ENCODE measurements at regions not wholly inside any gene's neighbourhood (a gene's known extent, or its start where the extent isn't known, plus 50 kb on each side); places are given as distances from the start of the nearest gene placed in this dataset.
"Not testable (repeated sequence)": the region's sequence is repeated elsewhere in the genome, so short reads cannot be mapped to it uniquely, and the experiment has no call there.

- H3K4me3 ChIP-seq (ENCODE audit: insufficient read depth, low read length): no peak overlapping the region
- H3K4me2 ChIP-seq (ENCODE audit: insufficient read depth, low read length): no peak overlapping the region
- no peaks in the 10 kb centered on the region for H4K20me1 ChIP-seq (ENCODE audit: insufficient read depth, low read length)
- no peak overlapping the region for H2AFZ ChIP-seq (ENCODE audit: low read length)
- no peak for DNase-seq (ENCODE audit: insufficient read length, low spot score, missing footprints)
- no peaks in the 10 kb centered on the region for H3K27me3 ChIP-seq (ENCODE audit: insufficient read depth, low read length)
- H3K9me3 ChIP-seq (ENCODE audit: low read depth, low read length): no peaks in the 10 kb centered on the region
- no peaks in the 10 kb centered on the region for H3K79me2 ChIP-seq (ENCODE audit: insufficient read depth, low read length)
- no peak for TF ChIP-seq CTCF (IDR thresholded peaks at IDR 0.05; ENCODE audit: extremely low read depth, low read depth, low read length)
- no peaks in the 10 kb centered on the region for H3K36me3 ChIP-seq (ENCODE audit: insufficient read depth, low read length)
- H3K4me1 ChIP-seq (ENCODE audit: insufficient read depth, low read length): no peaks in the 10 kb centered on the region
- H3K27ac ChIP-seq (ENCODE audit: low read depth, low read length): no peak overlapping the region
Measured at GRCh38 chr10:35963685-35964084, 321.6 kb upstream of the FZD8 start.

GRCh38 chr10:35961501-35961900, 319.4 kb upstream of the FZD8 start:
- Histone ChIP-seq H3K4me3 (ENCODE audit: insufficient read depth, low read length) (no peak overlapping the region), H2AFZ (ENCODE audit: low read length) (no peak overlapping the region), H3K27me3 (ENCODE audit: insufficient read depth, low read length) (no peaks in the 10 kb centered on the region), H3K9me3 (ENCODE audit: low read depth, low read length) (no peaks in the 10 kb centered on the region), H4K20me1 (ENCODE audit: insufficient read depth, low read length) (no peaks in the 10 kb centered on the region), H3K27ac (ENCODE audit: low read depth, low read length) (no peak overlapping the region), H3K36me3 (ENCODE audit: insufficient read depth, low read length) (no peaks in the 10 kb centered on the region), H3K79me2 (ENCODE audit: insufficient read depth, low read length) (no peaks in the 10 kb centered on the region), H3K4me1 (ENCODE audit: insufficient read depth, low read length) (no peaks in the 10 kb centered on the region), H3K4me2 (ENCODE audit: insufficient read depth, low read length) (no peak overlapping the region)
- peak; percentile 9 for DNase-seq (ENCODE audit: insufficient read length, low spot score, missing footprints)
- no peak for TF ChIP-seq CTCF (IDR thresholded peaks at IDR 0.05; ENCODE audit: extremely low read depth, low read depth, low read length)

GRCh38 chr10:35959252-35959651, 317.2 kb upstream of the FZD8 start:
- DNase-seq (ENCODE audit: insufficient read length, low spot score, missing footprints): no peak
- Histone ChIP-seq H3K27ac (ENCODE audit: low read depth, low read length) (no peak overlapping the region), H4K20me1 (ENCODE audit: insufficient read depth, low read length) (no peaks in the 10 kb centered on the region), H3K79me2 (ENCODE audit: insufficient read depth, low read length) (no peaks in the 10 kb centered on the region), H3K4me3 (ENCODE audit: insufficient read depth, low read length) (no peak overlapping the region), H3K9me3 (ENCODE audit: low read depth, low read length) (no peaks in the 10 kb centered on the region), H3K4me1 (ENCODE audit: insufficient read depth, low read length) (no peaks in the 10 kb centered on the region), H3K4me2 (ENCODE audit: insufficient read depth, low read length) (no peak overlapping the region), H3K27me3 (ENCODE audit: insufficient read depth, low read length) (no peaks in the 10 kb centered on the region), H2AFZ (ENCODE audit: low read length) (no peak overlapping the region), H3K36me3 (ENCODE audit: insufficient read depth, low read length) (no peaks in the 10 kb centered on the region)
- no peak for TF ChIP-seq CTCF (IDR thresholded peaks at IDR 0.05; ENCODE audit: extremely low read depth, low read depth, low read length)

- not testable (repeated sequence) for H3K4me1 ChIP-seq (ENCODE audit: insufficient read depth, low read length); H3K36me3 ChIP-seq (ENCODE audit: insufficient read depth, low read length); H4K20me1 ChIP-seq (ENCODE audit: insufficient read depth, low read length); H3K9me3 ChIP-seq (ENCODE audit: low read depth, low read length); H3K4me3 ChIP-seq (ENCODE audit: insufficient read depth, low read length); H3K79me2 ChIP-seq (ENCODE audit: insufficient read depth, low read length); H3K27ac ChIP-seq (ENCODE audit: low read depth, low read length); H2AFZ ChIP-seq (ENCODE audit: low read length); H3K27me3 ChIP-seq (ENCODE audit: insufficient read depth, low read length); H3K4me2 ChIP-seq (ENCODE audit: insufficient read depth, low read length); DNase-seq (ENCODE audit: insufficient read length, low spot score, missing footprints)
Measured at GRCh38 chr10:35958609-35959008, 316.5 kb upstream of the FZD8 start.

- Histone ChIP-seq H4K20me1 (ENCODE audit: insufficient read depth, low read length) (no peaks in the 10 kb centered on the region), H3K9me3 (ENCODE audit: low read depth, low read length) (no peaks in the 10 kb centered on the region), H3K4me3 (ENCODE audit: insufficient read depth, low read length) (no peak overlapping the region), H2AFZ (ENCODE audit: low read length) (no peak overlapping the region), H3K27ac (ENCODE audit: low read depth, low read length) (no peak overlapping the region), H3K36me3 (ENCODE audit: insufficient read depth, low read length) (no peaks in the 10 kb centered on the region), H3K4me1 (ENCODE audit: insufficient read depth, low read length) (no peaks in the 10 kb centered on the region), H3K27me3 (ENCODE audit: insufficient read depth, low read length) (peaks cover 9% of the 10 kb centered on the region), H3K79me2 (ENCODE audit: insufficient read depth, low read length) (no peaks in the 10 kb centered on the region), H3K4me2 (ENCODE audit: insufficient read depth, low read length) (no peak overlapping the region)
- TF ChIP-seq CTCF (IDR thresholded peaks at IDR 0.05; ENCODE audit: extremely low read depth, low read depth, low read length): no peak
- no peak for DNase-seq (ENCODE audit: insufficient read length, low spot score, missing footprints)
Measured at GRCh38 chr10:35950701-35951100, 308.6 kb upstream of the FZD8 start.

Measured in osteoblast (primary cell).